H1 (cell line): ENCODE measurements at regions not wholly inside any gene's neighbourhood (a gene's known extent, or its start where the extent isn't known, plus 50 kb on each side); places are given as distances from the start of the nearest gene placed in this dataset.

Experiments
- CTCF ChIA-PET: fragments of 300-600 bp; sonication (Branson Sonifier 250); formaldehyde crosslinking; loops from one replicate; lab custom pipeline; 2021; ENCODE audit not compliant: partially characterized antibody; lab: Charles Lee
- POLR2A ChIA-PET: fragments of 300-600 bp; sonication (Branson Sonifier 250); formaldehyde crosslinking; loops from one replicate; lab custom pipeline; 2021; ENCODE audit warnings: inconsistent platforms; ENCODE audit not compliant: partially characterized antibody; lab: Charles Lee
- DNase-seq, 2 experiments: peaks; one replicate each; pipeline versions ENCODE4 v3.0.0 to v3.0.0-alpha.2; 2010 to 2022; ENCODE audit warnings: low spot score in 2 of 2, low read depth in 1 of 2, mixed read lengths in 1 of 2
- FAIRE-seq: peaks from 2 replicates; lab custom pipeline; 2011; peaks lifted over from hg19 to GRCh38; lab: Jason Lieb, UNC
- H2AFZ ChIP-seq: 2 replicates; pipeline ENCODE4 v1.8.1; 2012; ENCODE audit warnings: low read length, inconsistent platforms
- H2AK5ac ChIP-seq: 2 replicates; pipeline ENCODE4 v1.6.1; 2013; ENCODE audit warnings: low read depth, low read length
- H2BK120ac ChIP-seq: replicated peaks from 2 replicates; pipeline ENCODE3; 2013; ENCODE audit warnings: low read depth, low read length, inconsistent platforms
- H2BK12ac ChIP-seq: 2 replicates; pipeline ENCODE4 v1.6.1; 2013; ENCODE audit warnings: low read depth, low read length
- H2BK15ac ChIP-seq: 2 replicates; pipeline ENCODE4 v1.6.1; 2013; ENCODE audit warnings: low read length
- H2BK20ac ChIP-seq: 2 replicates; pipeline ENCODE4 v1.6.1; 2013; ENCODE audit warnings: low read length
- H2BK5ac ChIP-seq: 2 replicates; pipeline ENCODE4 v1.6.1; 2013; ENCODE audit warnings: low read depth, low read length
- H3K14ac ChIP-seq: 2 replicates; pipeline ENCODE4 v1.6.1; 2013; ENCODE audit warnings: inconsistent platforms; ENCODE audit not compliant: insufficient read length
- H3K18ac ChIP-seq: 2 replicates; pipeline ENCODE4 v1.6.1; 2013; ENCODE audit warnings: low read length; ENCODE audit errors: extremely low read depth
- H3K23ac ChIP-seq: 2 replicates; pipeline ENCODE4 v1.6.1; 2013; ENCODE audit warnings: inconsistent platforms; ENCODE audit not compliant: insufficient read length
- H3K23me2 ChIP-seq: 2 replicates; pipeline ENCODE4 v1.6.1; 2013; ENCODE audit warnings: low read depth, low read length
- H3K27ac ChIP-seq: 2 replicates; pipeline ENCODE4 v1.6.1; 2011; ENCODE audit warnings: low read depth, low read length, inconsistent platforms
- H3K27me3 ChIP-seq, 4 experiments: replicated peaks in 1 of 4; 1 replicate in 1 of 4; 2 replicates in 3 of 4; pipeline versions ENCODE4 v1.6.1 to v1.8.1; 2011 to 2013; ENCODE audit warnings: low read length in 3 of 4, mild to moderate bottlenecking in 3 of 4, inconsistent platforms in 2 of 4, mixed read lengths in 2 of 4, moderate library complexity in 1 of 4; ENCODE audit not compliant: control insufficient read depth in 3 of 4, insufficient read depth in 3 of 4; ENCODE audit errors: extremely low read depth in 1 of 4
- H3K36me3 ChIP-seq, 4 experiments: 2 replicates each; pipeline versions ENCODE4 v1.6.1 to v1.8.1; 2011 to 2013; ENCODE audit warnings: mild to moderate bottlenecking in 4 of 4, low read length in 3 of 4, moderate library complexity in 2 of 4, control low read depth in 1 of 4, inconsistent platforms in 1 of 4; ENCODE audit not compliant: insufficient read depth in 4 of 4, control insufficient read depth in 2 of 4
- H3K4ac ChIP-seq: replicated peaks from 2 replicates; pipeline ENCODE3; 2013; ENCODE audit warnings: low read length, low read depth, mixed read lengths, inconsistent platforms; ENCODE audit not compliant: insufficient read length
- H3K4me1 ChIP-seq, 4 experiments: replicated peaks in 1 of 4; 1 replicate in 1 of 4; 2 replicates in 3 of 4; pipeline versions ENCODE4 v1.6.1 to v1.8.1; 2011 to 2013; ENCODE audit warnings: low read length in 3 of 4, inconsistent platforms in 2 of 4, mixed read lengths in 1 of 4; ENCODE audit not compliant: insufficient read depth in 4 of 4, control insufficient read depth in 3 of 4
- H3K4me2 ChIP-seq, 2 experiments: 2 replicates each; pipeline versions ENCODE4 v1.6.1 to v1.8.1; 2011 to 2013; ENCODE audit warnings: low read depth in 2 of 2, low read length in 2 of 2, control low read depth in 1 of 2, inconsistent platforms in 1 of 2, mild to moderate bottlenecking in 1 of 2; ENCODE audit not compliant: insufficient read depth in 1 of 2
- H3K4me3 ChIP-seq, 4 experiments: fragments of 200-600, 300-600 bp in 1 of 4; sonication (generic), shearing (Covaris generic), sonication (Bioruptor Twin) in 1 of 4; 2 replicates each; pipeline versions ENCODE4 v1.5.1 to v1.8.1; 2011 to 2016; ENCODE audit warnings: low read length in 4 of 4, low read depth in 3 of 4, control low read depth in 2 of 4, inconsistent platforms in 2 of 4, mild to moderate bottlenecking in 2 of 4, mixed read lengths in 1 of 4, moderate library complexity in 1 of 4; ENCODE audit not compliant: insufficient read depth in 2 of 4; ENCODE audit errors: extremely low read depth in 1 of 4
- H3K56ac ChIP-seq: replicated peaks from 2 replicates; pipeline ENCODE3; 2013; ENCODE audit warnings: low read depth, mild to moderate bottlenecking, mixed read lengths, low read length, inconsistent platforms; ENCODE audit not compliant: insufficient read length
- H3K79me1 ChIP-seq: 2 replicates; pipeline ENCODE4 v1.6.1; 2013; ENCODE audit warnings: low read depth, low read length, control low read depth
- H3K79me2 ChIP-seq, 2 experiments: 2 replicates each; pipeline versions ENCODE4 v1.6.1 to v1.8.1; 2012 to 2013; ENCODE audit warnings: low read length in 2 of 2, mild to moderate bottlenecking in 2 of 2, inconsistent platforms in 1 of 2; ENCODE audit not compliant: insufficient read depth in 2 of 2, control insufficient read depth in 1 of 2
- H3K9ac ChIP-seq, 4 experiments: replicated peaks in 1 of 4; 1 replicate in 1 of 4; 2 replicates in 3 of 4; pipeline versions ENCODE4 v1.6.1 to v1.8.1; 2011 to 2013; ENCODE audit warnings: low read depth in 3 of 4, low read length in 3 of 4, control low read depth in 2 of 4, mild to moderate bottlenecking in 2 of 4, moderate library complexity in 2 of 4, inconsistent platforms in 1 of 4; ENCODE audit errors: extremely low read depth in 1 of 4
- H3K9me3 ChIP-seq, 2 experiments: 2 replicates each; pipeline versions ENCODE4 v1.6.1 to v1.8.1; 2012 to 2013; ENCODE audit warnings: mild to moderate bottlenecking in 2 of 2, moderate library complexity in 2 of 2, control low read depth in 1 of 2, inconsistent platforms in 1 of 2, low read depth in 1 of 2, low read length in 1 of 2, mixed read lengths in 1 of 2; ENCODE audit not compliant: insufficient read depth in 2 of 2
- H4K20me1 ChIP-seq, 2 experiments: replicated peaks in 1 of 2; 2 replicates each; pipeline versions ENCODE3 to v1.8.1; 2011 to 2013; ENCODE audit warnings: inconsistent platforms in 2 of 2, low read length in 2 of 2, mild to moderate bottlenecking in 1 of 2; ENCODE audit not compliant: insufficient read depth in 2 of 2, control insufficient read depth in 1 of 2
- H4K5ac ChIP-seq: 2 replicates; pipeline ENCODE4 v1.6.1; 2013; ENCODE audit warnings: low read length, low read depth, mixed read lengths, inconsistent platforms; ENCODE audit not compliant: insufficient read length
- H4K8ac ChIP-seq: 2 replicates; pipeline ENCODE4 v1.8.0; 2013; ENCODE audit warnings: mild to moderate bottlenecking, moderate library complexity, low read length, inconsistent platforms; ENCODE audit not compliant: insufficient read depth; ENCODE audit errors: extremely low read depth
- H4K91ac ChIP-seq: replicated peaks from 2 replicates; pipeline ENCODE3; 2013; ENCODE audit warnings: low read length, mixed read lengths, inconsistent platforms; ENCODE audit not compliant: insufficient read length
- CHD1 ChIP-seq: IDR thresholded peaks from 2 replicates; pipeline ENCODE4 v1.6.1; 2012; ENCODE audit warnings: low read depth, low read length, improper control_type of control experiment
- CHD2 ChIP-seq: IDR thresholded peaks from 2 replicates; pipeline ENCODE4 v1.6.1; 2012; ENCODE audit warnings: low read length, improper control_type of control experiment
- CREB1 ChIP-seq: IDR thresholded peaks from 2 replicates; pipeline ENCODE4 v1.6.1; 2012; ENCODE audit warnings: inconsistent platforms
- EP300 ChIP-seq, 2 experiments: IDR thresholded peaks; 1 replicate in 1 of 2; 2 replicates in 1 of 2; pipeline ENCODE4 v1.6.1; 2011 to 2012; ENCODE audit warnings: low read depth in 2 of 2, low read length in 2 of 2, mild to moderate bottlenecking in 2 of 2, borderline replicate concordance in 1 of 2, inconsistent platforms in 1 of 2, moderate library complexity in 1 of 2
- JUND ChIP-seq: IDR thresholded peaks from 2 replicates; pipeline ENCODE4 v1.6.1; 2011; ENCODE audit warnings: mild to moderate bottlenecking, improper control_type of control experiment, low read length
- MAX ChIP-seq: IDR thresholded peaks from 2 replicates; pipeline ENCODE4 v1.6.1; 2012; ENCODE audit warnings: inconsistent platforms
- POLR2AphosphoS5 ChIP-seq: IDR thresholded peaks from 2 replicates; pipeline ENCODE4 v1.6.1; 2011; ENCODE audit warnings: low read depth, low read length
- POU5F1 ChIP-seq: IDR thresholded peaks from 2 replicates; pipeline ENCODE4 v1.6.1; 2011; ENCODE audit warnings: low read depth, mild to moderate bottlenecking, low read length, moderate library complexity
- SP1 ChIP-seq: IDR thresholded peaks from 2 replicates; pipeline ENCODE4 v1.6.1; 2011; ENCODE audit warnings: low read depth, low read length
- TBP ChIP-seq: IDR thresholded peaks from 2 replicates; pipeline ENCODE4 v1.6.1; 2011; ENCODE audit warnings: low read depth, low read length, improper control_type of control experiment
- TCF12 ChIP-seq: IDR thresholded peaks from 2 replicates; pipeline ENCODE4 v1.6.1; 2011; ENCODE audit warnings: low read depth, mild to moderate bottlenecking, low read length
- TEAD4 ChIP-seq: IDR thresholded peaks from 2 replicates; pipeline ENCODE4 v1.6.1; 2012; ENCODE audit warnings: low read depth, low read length, inconsistent platforms, mixed read lengths
- YY1 ChIP-seq: IDR thresholded peaks from 2 replicates; pipeline ENCODE4 v1.6.1; 2011; ENCODE audit warnings: low read depth, mild to moderate bottlenecking, low read length
- ZNF274 ChIP-seq: IDR thresholded peaks from 2 replicates; pipeline ENCODE4 v1.7.0; 2012; ENCODE audit warnings: low read length, borderline replicate concordance; ENCODE audit errors: extremely low read depth
- WGBS, 2 experiments: shearing (Covaris generic) in 1 of 2; methylation state at CpG; one replicate each; pipeline versions ENCODE4 v1.1.6 to v1.1.7; 2013 to 2015; ENCODE audit warnings: low lambda C conversion rate in 2 of 2, mixed read lengths in 2 of 2, inconsistent platforms in 1 of 2, low coverage in 1 of 2, missing lambda C conversion rate in 1 of 2; ENCODE audit not compliant: insufficient replicate concordance in 2 of 2, insufficient coverage in 1 of 2, insufficient read length in 1 of 2; ENCODE audit errors: extremely low coverage in 1 of 2, missing lambda C conversion rate in 1 of 2; 5-methylcytosine and 5-hydroxymethylcytosine counted together

DNA sequence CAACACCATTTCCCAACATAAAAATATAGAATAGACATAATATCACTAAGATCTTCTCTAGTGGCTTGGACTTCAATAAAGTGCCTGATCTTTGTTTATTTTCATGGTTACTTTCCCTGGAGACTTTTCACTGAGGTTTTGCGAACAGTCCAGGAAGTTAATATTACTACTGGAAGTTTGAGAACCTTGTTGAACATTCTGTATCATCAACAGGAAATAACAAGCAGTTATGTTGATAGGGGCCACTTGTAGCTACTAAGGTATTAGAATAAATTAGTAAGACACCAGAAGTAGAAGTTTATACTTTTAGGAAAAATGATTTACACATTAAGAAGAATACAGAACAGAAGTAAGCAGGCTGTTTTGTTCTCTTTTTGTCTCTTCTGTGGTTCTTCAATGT lies 180.2 kb downstream of the TFAP2B start:
- no peak overlapping the region for H4K91ac ChIP-seq
- DNase-seq (no peak), FAIRE-seq (no peak)
- H3K79me2 ChIP-seq = no peaks in the 10 kb centered on the region
- no peaks in the 10 kb centered on the region; a peak in 1 of 8 replicates for H3K36me3 ChIP-seq
- H3K4me2 ChIP-seq = no peak overlapping the region
- CTCF ChIA-PET = no interaction called here
- H3K9me3 ChIP-seq = no peaks in the 10 kb centered on the region
- H2BK120ac ChIP-seq = no peak overlapping the region
- H3K56ac ChIP-seq = no peak overlapping the region
- POLR2A ChIA-PET = no interaction called here
- 93% methylated on average over 1 of the region's 1 CpG; no CpG with 5 or more reads in 1 of the 2 experiments for WGBS, 2 experiments
- H3K4ac ChIP-seq = no peak overlapping the region
- H3K4me1 ChIP-seq = no peaks in the 10 kb centered on the region
- H2AK5ac ChIP-seq = no peak overlapping the region
- no peak overlapping the region for H2BK20ac ChIP-seq
- no peak overlapping the region for H2BK5ac ChIP-seq
- TF ChIP-seq CREB1 = no peak
- TF ChIP-seq TEAD4 = no peak
- TF ChIP-seq TCF12 = no peak
- TF ChIP-seq SP1 = no peak
- TF ChIP-seq YY1 = no peak
- TF ChIP-seq JUND = no peak
- TF ChIP-seq CHD1 = no peak
- no peak for TF ChIP-seq EP300 (IDR thresholded peaks at IDR 0.05; ENCODE audit: borderline replicate concordance in 1 of 2, low read depth in 2 of 2, low read length in 2 of 2)
- TF ChIP-seq CHD2 = no peak
- no peak for TF ChIP-seq POLR2AphosphoS5
- no peak for TF ChIP-seq TBP
- TF ChIP-seq MAX = no peak
- no peak for TF ChIP-seq ZNF274
- no peak for TF ChIP-seq POU5F1
- no peak overlapping the region for H3K27ac ChIP-seq
- H4K5ac ChIP-seq = no peak overlapping the region
- H3K23ac ChIP-seq = no peak overlapping the region
- no peaks in the 10 kb centered on the region for H3K23me2 ChIP-seq
- no peak overlapping the region for H3K4me3 ChIP-seq
- H3K18ac ChIP-seq = no peak overlapping the region
- no peak overlapping the region for H2AFZ ChIP-seq
- H4K8ac ChIP-seq = no peak overlapping the region
- no peak overlapping the region for H2BK12ac ChIP-seq
- H3K27me3 ChIP-seq = no peaks in the 10 kb centered on the region
- H4K20me1 ChIP-seq = no peaks in the 10 kb centered on the region
- no peak overlapping the region for H2BK15ac ChIP-seq
- no peaks in the 10 kb centered on the region for H3K79me1 ChIP-seq
- H3K9ac ChIP-seq = no peak overlapping the region
- no peak overlapping the region for H3K14ac ChIP-seq
